NCI-H748 treated with DMSO at 0.1 percent for 48 hours (cell line): ENCODE measurements at regions not wholly inside any gene's neighbourhood (a gene's known extent, or its start where the extent isn't known, plus 50 kb on each side); places are given as distances from the start of the nearest gene placed in this dataset.

Source experiments
- DNase-seq: peaks from one replicate; lab custom pipeline; 2025; lab: John Stamatoyannopoulos, UW

DNA sequence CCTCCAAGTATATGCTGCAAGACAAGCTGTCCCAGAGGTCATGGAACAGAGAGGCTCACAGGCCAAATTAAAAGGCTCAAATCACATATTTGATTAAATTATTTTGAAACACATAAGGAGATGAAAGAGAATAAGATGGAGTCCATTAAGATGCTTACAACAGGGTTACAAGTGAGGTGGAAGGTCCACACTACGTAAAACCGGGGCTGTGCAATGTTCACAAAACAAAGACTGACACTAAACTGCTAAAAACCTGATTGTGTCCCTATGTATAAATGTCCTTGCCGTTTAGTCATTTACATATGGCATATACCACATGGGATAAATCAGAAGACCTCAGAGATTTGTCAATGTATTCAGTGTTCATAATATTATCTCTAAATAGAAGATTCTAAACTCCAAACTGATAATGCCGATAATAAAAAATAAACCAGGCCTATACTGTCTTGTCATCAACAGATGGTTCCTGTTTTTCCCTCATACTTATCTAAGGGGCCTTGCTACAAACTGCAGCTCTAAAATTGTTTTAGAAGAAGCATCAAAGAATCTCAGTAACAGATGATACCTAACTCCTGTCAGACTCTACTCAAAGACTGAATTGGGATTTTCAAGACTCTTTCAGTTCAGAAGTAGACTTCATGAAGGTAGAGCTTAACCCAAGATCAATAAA, 51.8 kb upstream of the RIPOR2 start:
- no peak for DNase-seq

DNA sequence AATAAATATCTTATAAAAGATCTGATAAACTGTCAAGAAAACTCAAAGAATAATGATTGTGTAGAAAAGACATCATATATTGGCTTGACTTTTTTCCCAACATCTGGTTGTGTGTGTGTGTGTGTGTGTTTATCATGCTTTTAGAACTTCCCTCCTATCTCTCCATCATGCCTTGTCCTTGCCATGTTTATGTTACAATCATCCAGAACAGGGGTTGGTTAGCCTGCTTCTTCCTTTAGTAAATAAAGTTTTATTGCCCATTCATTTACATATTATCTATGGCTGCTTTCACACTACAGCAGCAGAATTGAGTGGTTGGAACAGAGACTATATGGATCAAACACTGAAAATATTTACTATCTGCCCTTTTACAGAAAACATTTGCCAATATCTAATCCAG, 52.8 kb upstream of the RIPOR2 start:
- DNase-seq: no peak

DNA sequence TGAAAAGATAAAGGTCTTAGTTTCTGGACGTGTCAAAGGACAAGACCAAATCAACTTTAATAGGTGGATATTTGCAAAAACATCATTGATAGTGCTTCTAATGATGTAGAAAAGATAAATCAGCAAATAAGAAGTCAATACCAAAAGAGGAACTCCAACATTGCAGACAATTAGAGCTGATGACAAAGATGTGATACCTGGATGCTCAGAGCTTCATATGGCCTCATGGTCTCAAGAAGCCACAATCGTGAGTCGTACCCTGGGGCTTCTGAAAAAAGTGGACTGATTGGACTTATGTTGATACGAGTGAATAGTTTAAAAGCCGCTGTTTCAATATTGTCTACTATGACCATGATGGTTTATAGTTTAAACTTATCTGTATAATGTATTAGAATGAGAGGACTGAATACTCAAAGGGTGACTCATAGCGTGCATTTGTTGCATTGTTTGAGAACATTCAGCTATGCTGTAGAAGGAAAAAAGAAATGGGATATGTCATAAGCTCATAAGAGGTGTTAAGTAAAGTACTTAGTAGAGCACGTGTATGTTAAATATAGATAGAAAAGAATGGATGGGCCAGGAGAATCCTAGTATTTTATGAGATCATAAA, 54.6 kb upstream of the RIPOR2 start:
- DNase-seq: no peak

DNA sequence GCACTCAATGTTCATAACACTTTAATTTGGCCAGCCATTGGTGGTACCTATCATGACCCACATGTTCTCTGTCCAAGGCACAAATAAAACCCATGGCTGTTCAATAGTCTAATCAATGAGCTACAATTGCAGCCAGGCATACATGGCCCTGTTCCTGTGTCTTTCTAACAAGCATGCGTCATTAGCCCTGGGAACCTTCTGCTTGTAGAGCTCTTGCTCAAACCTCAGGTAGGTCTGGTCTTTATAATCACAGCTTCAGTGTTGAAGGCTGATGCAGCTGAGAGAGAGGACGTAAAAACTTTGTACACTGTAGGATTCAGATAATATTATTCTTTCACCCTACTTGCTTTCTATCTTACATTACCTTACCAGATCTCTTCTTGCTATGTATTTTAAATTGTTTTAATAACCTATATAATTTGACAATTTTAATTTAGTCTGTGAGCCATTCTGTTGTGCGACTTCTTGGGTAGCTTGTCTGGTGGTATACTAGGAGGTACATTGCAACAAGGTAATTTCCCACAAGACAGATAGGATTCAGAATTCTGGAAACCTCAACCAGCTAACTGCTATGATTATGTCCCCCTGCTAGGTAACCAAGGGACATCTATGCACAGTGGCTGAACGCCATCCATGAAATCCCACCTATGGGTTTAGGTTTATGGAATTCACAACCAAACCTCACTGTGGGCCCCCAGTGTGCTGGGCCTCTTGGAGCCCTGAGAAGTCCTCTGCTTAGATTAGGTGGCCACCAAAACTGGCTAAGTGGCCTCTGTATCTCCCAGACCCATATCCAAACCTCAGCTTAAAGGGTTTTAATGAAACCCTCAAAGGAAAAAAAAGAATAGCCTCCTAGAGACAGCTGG, 55.4 kb upstream of the RIPOR2 start:
- no peak for DNase-seq

DNA sequence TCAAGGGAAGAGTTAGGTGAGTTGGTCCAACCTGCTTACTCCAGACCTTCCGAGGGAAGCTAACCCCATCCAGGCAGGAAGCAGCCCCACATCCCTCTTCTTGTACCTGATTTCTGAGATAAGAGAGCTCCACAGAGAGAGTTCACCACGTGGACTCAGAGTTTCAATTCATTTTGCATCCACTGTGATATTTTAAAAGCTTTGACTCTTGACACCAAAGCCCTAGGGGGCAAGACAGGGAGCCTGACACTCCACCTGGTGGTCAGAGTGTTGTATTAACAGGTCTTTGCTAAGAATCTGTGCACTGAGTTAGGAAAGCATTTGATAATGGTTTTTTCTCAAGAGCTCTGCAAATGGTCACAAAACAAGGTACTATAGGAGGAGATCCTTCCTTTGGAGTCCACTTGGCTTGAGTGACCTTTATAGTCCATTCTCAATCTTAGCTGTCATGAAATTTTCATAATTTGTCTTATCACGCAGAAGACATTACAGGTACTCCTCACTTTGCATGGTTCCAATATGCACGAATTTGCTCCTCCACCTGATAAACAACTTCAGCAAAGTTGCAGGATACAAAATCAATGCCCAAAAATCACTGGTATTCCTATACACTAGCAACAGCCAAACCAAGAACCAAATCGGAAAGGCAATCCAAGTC, 56.2 kb upstream of the RIPOR2 start:
- DNase-seq: peak; percentile 33

DNA sequence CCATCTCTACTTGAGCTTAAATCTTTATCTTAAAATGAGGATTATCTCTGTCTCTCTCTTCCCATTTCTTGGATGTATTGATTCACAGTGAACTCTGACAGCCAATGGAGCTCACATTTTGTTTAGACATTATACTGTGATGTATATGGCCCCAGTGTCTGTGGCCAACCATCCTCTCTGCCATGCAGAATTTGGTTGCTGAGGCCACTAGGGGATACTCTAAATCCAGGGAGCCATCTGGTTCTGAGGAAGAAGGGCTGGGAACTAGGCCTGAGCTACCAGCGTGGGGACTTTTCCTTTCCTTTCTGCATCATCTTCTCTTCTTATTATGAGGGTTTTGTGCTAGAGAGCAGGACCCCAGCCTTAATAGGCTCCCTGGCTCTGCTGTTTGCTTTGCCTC, 59.1 kb upstream of the RIPOR2 start:
- DNase-seq: no peak

DNA sequence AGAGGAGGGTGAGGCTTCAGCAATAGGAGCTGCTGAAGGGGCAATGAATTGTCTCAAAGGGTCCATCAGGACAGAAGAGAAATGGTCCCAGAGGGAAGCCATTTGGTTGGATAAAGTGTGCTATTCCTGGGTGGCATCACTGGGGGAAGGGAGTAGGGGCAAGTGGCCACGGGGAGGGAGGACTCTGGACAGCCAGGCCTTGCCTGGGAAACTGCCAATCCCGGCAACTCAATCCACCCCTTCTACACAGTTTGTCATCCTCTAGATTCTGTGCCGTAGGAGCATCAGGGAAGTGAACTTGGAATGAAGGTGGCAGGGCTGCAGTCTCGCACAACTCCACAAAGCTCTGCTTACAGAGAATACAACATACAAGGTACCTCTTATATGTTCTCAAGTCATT, 59.5 kb upstream of the RIPOR2 start:
- no peak for DNase-seq

DNA sequence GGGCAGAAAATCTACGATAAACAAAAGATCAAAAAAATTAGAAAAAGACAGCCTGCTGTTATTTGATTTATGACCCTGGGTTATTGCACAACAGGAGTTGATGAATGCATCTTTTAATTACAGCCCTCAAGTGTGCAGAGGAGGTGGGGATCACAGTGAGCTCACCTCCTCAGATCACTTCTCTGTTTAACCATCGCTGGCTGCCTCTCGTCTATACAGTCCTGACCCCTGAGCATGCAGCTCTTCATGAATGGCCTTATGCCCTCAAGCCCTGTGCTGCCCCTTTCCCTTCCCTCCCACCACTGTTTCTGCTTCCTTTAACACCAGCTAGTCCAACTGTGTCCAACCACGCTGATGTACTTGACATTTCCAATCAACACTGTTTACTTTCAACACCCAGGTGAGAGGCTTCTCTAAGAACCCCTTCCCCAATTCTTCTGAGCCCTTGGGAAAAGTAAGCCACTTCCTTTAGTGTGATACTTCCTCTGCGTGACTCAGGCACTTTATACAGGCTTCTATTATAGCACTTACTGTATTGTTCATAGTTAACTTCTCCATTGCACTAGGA, 60.6 kb upstream of the RIPOR2 start:
- no peak for DNase-seq

DNA sequence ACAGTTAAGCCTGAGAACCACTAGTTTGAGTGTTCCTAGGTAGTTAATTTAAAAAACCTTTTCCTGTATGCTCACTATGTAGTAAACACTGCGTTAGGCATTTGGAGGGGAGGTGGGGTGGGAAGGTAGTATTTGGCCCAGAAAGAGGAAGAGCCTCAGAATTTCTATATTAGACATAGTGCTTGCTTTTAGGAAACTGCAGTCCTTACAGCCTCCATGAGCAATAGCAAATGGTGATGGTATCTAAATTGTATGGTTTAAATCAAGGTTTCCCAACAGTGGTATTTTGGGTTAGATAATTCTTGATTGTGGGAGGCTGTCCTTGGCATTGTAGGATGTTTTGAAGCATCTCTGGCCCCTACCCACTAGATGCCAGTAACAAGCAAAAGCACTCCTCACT, 61.5 kb upstream of the RIPOR2 start:
- DNase-seq: no peak

DNA sequence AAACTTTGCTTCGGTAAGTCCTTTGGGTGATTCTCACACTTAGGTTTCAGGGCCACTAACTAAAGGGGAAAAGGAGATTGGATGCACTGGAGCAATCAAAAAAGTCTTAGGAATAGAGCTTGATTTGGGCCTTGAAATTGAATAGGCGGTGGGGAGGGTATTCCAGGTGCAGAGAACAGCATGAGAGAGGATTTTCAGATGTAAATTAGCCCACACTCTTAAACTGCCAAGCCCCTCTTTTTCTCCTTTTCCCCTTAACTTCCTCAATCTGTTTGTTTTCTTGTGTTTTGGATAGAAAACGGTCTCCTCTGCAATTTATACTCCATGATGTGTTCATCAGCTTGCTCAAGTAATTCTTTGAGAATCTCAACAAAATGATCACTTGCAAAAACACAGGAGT, 62.1 kb upstream of the RIPOR2 start:
- DNase-seq: no peak

DNA sequence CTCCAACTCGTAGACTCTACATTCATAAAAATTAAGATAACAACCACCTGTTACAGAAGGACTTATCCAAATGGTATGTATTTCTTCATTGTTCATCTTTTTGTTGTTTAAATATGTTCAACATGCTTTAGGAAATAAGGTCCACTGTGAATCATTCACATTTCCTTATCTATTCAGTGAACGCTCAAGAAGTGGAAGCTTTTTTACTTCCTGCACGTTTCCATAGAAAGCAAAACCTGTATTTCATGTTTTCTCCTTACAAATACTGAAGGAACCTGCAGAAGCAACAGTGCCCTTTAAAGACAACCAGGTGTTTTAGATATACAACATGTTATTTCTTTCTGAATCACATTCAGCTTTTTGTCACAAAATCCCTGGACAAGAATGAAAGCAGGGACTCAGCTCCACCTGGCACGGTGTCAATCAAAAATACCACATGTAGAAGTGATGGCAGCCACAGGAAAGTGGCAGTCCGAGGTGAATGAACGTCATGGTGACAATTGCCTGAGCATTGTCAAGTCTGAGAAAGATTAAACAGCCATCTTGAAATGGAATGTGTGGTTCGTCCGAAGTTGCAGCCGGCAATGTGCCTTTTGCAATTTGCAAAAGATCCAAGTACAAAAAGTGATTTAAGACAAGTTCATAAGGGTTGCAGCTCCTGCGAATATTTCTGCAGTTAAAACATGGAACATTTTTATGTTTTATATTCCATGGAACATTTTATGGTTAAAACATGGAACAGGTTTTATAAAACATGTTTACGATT, 66.7 kb upstream of the RIPOR2 start:
- no peak for DNase-seq

DNA sequence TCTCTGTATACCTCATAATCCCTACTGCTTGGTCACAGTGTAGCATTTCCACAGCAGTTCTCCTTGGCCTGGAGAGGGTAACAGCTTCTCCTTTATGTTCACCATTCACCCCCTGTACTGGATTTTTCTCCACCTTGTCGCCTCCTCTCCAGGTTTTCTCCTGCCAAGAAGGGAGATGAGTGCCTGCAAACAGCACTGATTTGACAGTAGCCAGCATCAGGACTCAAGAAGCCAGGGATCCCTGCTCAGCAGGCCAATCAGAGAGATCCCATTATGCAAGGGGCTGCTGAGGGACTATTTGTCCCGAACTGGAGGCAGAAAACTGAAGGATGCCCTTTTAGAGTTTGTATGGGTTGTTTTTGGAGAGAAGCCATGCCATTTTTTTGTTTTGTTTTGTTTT, 68.6 kb upstream of the RIPOR2 start:
- no peak for DNase-seq

DNA sequence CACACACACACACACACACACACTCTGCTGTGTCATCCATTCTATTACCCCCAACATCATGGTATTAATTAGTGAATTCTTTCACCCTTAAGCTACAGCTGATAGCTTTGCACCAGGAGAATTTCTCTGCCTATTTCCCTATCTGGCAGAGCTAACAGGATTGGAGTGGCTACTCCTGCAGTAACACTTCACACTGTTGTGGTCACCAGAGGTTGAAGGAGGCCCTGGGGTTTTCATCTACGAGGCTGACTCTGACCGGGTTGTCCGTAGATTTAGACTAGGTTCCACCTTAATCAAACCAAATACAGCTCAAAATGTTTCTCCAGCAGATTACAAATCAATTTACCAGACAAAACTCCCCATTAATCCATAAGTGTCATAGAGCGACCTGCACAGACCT, 69.2 kb upstream of the RIPOR2 start:
- no peak for DNase-seq

DNA sequence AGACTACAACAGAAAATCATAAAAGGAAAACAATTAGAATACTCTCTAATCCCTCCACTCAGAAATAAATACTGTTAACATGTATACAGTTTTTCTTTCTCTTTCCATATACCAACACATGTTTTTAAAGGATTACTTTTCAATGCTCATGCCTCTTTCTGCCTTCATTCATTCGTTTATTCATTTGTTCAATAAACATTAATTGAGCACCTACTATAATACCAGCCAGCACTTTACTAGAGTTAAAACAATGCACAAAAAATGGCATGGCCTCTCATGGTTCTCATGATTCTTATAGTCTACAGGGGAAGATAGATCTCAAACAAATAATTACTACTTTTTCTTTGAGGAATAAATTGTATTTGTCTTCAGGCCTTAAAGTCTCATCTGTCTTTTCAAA, 70.3 kb upstream of the RIPOR2 start:
- DNase-seq: no peak

DNA sequence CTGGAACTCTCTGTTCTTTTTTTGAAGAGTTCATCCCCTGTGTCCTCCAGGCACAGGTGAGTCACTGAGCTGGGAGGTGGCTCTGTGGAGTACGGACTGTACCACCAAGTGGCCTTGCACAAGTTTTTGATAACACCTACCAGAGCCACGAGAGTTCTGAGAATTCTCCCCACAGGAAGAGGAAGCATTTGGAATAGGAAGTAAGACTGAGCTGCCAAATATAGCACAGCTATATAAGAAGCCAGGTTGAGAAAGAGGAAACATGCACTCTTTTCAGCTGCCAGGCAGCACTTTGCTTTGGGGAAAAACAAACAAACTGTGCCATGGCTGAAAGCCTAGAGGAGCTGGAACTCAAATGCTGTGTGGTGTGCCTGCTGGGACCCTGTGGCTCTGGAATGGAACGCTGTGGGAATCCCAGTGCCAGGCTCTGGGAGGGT, 70.8 kb upstream of the RIPOR2 start:
- no peak for DNase-seq

DNA sequence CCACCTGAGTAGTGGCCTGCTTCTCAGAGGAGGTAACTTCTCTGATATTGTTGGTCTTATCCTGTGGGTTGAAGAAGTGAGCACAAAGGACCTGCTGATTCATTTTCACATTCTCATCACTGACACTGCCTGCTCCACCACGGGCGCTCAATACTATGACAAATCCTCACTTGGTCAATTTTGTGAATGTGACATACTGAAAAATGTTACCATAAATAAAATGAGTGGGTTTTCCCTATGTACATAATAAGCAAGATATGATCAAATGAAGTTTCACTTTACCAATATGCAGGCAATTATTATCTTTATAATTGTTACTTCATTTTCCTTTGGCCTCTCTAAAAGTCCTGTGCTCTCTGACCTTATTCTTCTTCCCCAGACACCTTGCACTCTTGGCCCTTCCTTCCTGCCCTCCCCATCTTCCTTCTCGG, 71.5 kb upstream of the RIPOR2 start:
- DNase-seq: no peak

DNA sequence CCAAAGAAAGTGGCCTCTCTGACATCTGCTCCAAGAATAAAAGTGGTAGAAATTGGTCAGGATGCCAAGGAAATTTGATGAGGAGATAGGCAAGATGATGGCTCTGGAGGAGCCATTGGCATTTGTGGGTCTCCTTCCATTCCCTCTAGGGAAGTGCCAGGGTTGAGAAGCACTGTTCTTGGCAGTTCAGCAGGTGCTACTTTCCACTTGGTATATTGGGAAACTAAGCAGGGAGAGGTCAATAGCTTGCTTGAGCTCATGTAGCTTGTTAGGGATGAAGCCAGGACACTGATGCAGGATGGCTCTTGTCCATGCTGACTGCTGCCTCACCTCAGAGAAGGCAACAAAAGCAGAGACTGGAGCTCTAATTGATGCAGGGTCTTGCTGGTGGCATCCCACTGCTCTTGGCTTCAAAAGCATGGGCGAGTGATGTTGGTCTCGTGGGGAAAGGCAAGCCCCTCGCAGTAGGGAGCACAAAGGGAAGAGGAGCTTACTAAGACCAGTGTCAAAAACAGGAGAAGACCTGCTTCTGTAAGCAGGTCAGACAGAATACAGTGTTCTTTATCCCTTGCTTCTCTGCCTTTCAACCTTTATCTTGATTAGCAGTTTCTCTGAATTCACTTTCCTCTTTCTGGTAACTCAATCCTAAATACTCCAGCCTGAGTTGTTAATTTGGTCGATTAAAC, 73.1 kb upstream of the RIPOR2 start:
- no peak for DNase-seq

DNA sequence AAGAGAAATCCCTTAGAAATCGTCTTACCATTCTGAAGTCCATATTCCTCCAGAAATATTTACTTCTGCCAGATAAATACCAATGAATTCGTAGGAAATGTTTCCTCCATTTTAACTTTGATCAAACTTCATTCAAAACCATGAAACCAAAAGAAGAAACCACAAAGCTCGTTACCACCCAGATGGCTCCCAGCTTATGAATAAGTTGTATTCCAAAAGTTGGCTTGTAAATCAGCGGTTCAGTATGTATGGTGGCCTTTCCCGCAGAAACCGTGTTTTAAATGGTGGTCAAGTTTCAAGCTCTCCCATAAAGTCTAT, 73.6 kb upstream of the RIPOR2 start:
- DNase-seq: no peak

DNA sequence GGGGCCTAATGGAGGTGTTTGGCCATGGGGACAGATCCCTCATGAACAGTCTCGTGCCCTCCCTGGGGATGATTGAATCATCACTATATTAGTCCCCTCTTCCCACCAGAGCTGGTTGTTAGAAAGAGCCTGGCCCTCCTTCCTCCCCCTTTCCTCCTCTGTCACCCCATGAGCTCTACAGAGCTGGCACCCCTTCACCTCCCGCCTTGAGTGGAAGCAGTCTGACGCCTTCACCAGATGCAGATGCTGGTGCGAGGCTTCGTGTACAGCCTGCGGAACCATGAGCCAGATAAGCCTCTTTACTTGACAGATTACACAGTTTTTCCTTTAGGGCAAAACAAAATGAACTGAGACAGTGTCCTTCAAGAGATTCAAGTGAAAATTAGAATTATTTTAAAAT, 74.4 kb upstream of the RIPOR2 start:
- DNase-seq: no peak

DNA sequence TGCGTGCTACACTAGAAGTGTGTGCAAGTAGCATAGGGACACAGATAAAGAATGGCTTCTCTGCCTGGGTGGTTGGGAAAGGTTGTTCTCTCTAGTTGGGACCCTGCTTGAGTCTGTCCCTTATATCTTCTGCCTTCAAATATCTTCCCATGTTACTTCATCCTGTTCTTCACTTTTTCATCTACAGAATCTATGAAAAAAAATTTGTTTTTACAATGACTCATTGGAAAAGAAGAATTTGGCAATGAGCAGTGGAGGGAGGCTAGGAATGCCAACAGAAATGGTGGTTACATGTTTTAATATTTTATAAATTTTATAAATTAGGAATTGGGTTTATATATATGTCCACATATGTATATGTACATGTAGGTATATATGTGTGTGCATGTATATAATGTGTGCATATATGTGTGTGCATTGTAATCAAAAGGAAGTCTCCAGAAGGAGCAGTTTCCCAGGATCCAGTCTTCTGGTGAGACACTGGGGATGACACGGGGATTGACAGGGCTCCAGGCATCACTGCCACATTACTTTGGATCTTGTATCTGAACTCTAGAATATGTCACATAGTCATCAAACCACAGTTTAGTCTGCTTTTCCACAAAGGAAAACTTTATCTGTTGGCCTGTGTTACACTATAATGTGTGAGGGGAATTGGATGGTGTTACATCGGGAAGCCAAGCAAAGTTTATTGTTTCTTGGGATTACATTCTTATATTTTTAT, 75.3 kb upstream of the RIPOR2 start:
- no peak for DNase-seq
